NCI-H345 (cell line): ENCODE measurements at regions not wholly inside any gene's neighbourhood (a gene's known extent, or its start where the extent isn't known, plus 50 kb on each side); places are given as distances from the start of the nearest gene placed in this dataset.

Experiments
- DNase-seq: peaks from one replicate; lab custom pipeline; 2025; lab: John Stamatoyannopoulos, UW

DNA sequence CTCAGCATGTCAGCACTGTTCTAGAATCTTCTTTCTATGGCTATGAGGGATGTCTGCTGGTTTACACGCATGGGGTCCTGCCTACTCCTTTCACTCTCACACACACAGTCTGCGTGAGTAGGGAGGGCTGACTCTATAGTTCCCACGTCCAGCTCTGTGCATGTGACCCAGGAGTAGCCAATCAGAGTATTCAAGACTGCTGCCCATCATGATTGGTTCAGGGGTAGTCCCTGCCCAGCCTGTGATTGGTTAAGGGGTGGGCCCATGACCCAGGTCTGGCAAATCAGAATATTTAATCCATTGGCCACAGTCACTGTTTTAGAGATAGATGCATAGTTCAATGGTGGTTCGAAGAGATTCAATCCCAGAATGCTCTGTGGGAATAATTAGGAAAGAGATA is 151.3 kb upstream of the IRX3 start:
- no peak for DNase-seq

- DNase-seq = no peak
Measured at GRCh38 chr16:54437401-54437800, 150.8 kb upstream of the IRX3 start.

- DNase-seq = no peak
Measured at GRCh38 chr16:54436346-54436745, 149.8 kb upstream of the IRX3 start.

DNA sequence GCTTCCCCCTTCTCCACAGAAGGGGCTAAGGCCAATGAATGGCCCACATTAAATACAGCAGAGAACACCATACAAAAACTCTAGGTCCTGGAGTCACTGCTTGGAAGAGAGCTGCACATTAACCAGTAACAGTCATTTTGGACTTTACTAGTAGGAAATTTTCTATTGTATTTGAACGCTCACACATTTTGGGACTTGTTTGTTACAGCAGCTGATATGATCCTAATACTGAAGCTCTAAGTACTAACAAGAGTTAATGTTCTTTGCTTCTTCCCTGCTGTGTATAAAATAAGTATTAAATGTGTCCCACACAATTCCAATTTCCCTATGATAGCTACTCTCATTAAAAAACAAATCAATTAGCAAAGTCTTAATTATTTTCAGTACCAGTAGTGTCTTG is 148.3 kb upstream of the IRX3 start:
- no peak for DNase-seq

- DNase-seq = no peak
Measured at GRCh38 chr16:54432897-54433229, 146.3 kb upstream of the IRX3 start.

DNA sequence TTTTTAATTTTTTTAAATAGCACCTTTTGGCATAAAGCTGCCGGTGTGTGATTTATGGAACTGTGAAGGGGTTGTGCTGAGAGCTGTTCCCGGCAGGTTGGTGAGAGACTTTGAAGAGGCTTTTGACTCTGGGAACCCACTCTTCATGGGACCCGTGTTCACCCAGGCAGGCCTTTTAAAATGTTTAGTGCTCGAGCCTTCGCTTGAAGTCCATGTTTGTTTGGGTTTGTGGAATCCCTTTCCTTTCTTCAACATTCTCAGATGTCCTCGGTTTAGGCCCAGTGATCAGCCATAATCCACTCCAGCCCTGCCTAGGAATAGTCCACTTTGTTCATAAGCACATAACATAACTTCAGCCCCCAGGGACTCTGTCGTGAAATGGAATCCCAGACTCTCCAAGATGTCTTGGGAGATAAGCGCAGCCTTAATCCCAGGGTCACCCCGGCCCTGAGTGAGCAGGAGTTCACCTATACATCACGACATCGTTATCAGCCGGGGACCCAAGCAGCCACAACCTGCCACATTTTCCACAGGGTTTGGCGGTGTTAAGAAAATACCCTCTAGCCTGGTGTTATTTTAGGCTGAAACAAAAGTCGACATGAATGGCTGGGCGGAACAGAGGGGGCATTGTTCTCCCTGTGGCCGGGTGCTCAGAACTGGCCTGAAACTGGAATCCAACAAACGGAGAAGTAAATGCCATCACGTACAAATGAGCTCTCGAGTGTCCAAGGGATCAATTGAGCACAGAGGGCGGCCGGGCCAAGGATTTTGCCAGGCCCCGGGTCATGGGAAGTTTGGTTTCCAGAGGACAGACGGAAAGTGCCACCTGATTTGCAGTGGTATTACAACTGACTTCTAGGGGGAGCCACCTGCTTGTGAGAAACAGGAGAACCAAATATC is 145.7 kb upstream of the IRX3 start:
- no peak for DNase-seq

- DNase-seq = no peak
Measured at GRCh38 chr16:54431041-54431996, 144.7 kb upstream of the IRX3 start.

- no peak for DNase-seq
Measured at GRCh38 chr16:54430491-54431030, 144.0 kb upstream of the IRX3 start.

GRCh38 chr16:54429029-54429428 is 142.4 kb upstream of the IRX3 start:
- DNase-seq = no peak

- no peak for DNase-seq
Measured at GRCh38 chr16:54426553-54426849, 139.9 kb upstream of the IRX3 start.

DNA sequence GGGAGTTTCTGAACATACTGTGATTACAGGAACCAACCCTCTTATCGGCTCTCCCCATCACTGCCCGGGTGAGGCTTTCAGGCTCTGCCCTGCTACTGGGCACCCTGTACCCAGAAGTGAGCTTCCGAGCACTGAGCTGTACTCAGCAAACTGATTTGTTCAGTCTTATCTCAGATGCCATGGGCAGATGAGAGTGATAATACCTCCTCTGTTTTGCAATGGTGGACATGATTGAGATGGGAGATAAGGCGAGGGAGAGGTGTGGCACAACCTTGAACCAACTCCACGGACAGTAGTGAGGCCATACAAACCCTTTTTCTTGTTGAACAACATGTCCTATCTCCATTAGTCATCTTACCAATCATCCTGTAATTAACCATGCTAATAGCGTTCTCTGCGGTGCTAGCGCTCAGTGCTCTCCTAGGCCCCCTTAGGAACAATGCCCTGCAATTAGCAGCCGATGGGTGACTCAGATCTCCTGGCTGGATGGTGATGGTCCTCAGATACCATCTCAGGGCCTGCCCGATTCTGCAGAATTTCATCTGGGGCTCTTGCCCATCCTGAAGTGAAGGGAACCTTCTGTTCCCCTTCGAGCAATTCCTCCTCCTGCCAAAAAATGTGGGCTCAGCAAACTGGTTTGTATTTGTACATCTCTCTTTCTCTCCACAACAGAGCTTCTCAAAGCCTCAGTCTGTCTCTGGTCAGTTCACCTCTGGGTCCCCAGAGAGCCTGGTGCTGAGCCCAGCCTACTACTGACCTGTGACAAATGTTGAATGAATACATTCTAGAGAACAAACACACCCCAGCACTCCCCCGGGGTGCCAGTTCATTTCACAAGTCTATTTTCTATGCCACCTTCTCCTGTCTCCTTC is 139.3 kb upstream of the IRX3 start:
- no peak for DNase-seq

- DNase-seq = no peak
Measured at GRCh38 chr16:54425068-54425467, 138.5 kb upstream of the IRX3 start.

DNA sequence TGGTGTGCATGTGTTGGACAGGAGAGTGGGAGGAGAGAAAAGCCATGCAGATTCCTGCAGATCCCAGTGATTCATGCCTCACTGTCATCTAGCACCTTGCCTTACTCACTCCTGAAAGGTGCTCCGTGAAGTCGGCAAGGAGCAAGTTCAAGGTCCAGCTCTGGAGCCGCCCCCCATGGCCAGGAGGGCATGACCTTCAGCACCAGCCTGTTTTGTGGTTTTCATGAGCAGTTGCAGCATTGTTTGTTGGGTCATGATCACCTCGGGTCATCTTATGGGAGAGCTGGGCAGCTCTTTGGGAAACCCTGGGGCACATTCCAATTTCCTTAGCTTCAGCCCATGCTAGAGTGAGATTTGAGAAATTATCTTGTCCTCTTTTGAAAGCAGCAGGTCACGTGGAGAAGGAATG is 137.5 kb upstream of the IRX3 start:
- DNase-seq = no peak

GRCh38 chr16:54422569-54422978 is 136.0 kb upstream of the IRX3 start:
- DNase-seq = no peak

GRCh38 chr16:54422159-54422558 is 135.6 kb upstream of the IRX3 start:
- no peak for DNase-seq

- DNase-seq = no peak
Measured at GRCh38 chr16:54421220-54421619, 134.6 kb upstream of the IRX3 start.

DNA sequence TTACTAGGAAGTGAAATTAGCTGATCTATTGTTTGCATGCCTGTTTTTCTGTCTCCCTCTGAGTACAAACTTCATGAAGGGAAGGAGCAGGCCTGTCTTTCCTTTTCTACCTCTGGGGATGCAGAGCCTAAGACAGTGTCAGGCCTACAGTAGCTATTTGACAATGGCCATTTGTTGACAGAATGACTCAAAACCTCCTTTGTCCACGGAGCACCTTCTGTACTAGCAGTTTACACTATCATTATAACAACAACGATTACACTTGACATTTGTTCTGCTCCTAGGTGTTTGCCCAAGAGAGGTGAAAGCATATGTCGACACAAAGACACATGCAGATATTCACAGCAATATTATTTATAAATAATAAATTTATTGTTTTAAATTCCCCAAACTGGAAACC is 132.3 kb upstream of the IRX3 start:
- DNase-seq = no peak

DNA sequence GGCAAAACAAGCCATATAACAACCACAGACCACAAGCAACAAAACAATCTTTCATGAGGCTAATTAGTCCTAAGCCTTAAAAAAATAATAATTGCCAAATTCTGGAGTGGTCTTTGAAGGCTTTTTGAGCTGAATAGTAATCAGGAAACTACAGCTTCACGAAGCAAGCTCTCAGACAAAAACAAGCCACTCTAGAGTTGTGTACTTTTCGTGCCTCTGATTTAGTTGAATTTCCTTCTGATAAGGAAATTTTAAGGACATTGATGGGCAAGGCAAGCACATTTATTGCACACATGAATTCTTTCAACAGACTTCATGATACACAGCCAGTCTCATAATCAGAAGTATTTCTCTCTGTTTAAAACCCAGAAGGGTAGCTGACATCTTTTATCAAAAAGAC is 130.8 kb upstream of the IRX3 start:
- no peak for DNase-seq

DNA sequence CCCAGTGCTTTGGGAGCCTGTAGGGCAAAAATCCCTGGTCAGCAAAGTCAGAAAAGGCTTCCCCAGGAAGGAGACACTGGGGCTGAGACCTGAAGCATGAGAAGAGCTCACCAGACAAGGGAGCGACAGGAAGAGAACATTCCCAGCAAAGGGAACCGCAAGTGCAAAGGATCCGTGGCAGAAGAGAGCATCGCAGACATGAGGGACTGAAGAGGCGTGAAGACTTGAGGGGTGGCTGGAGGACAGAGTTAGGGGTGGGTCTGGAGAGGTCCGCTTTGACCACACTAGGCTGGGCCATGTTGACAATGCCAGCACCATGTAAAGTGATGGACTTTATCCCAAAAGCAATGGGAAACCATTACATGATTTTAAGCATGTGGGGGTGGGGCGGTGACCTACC is 128.1 kb upstream of the IRX3 start:
- no peak for DNase-seq

GRCh38 chr16:54412777-54413455 is 126.3 kb upstream of the IRX3 start:
- DNase-seq = no peak

GRCh38 chr16:54412037-54412436 is 125.5 kb upstream of the IRX3 start:
- DNase-seq = no peak
